Calu3 (cell line): ENCODE measurements at regions not wholly inside any gene's neighbourhood (a gene's known extent, or its start where the extent isn't known, plus 50 kb on each side); places are given as distances from the start of the nearest gene placed in this dataset.
A peak's percentile ranks its signal among the peaks of the same experiment; 100 is the strongest.

Experiments
- BruUV-seq: library from RNA; stranded (reverse); fragments of 400-500 nt; replicated peaks from 2 replicates; lab custom pipeline; 2021; lab: Mats Ljungman, UMichigan
- CTCF ChIA-PET: fragments of 300-600 bp; sonication (Branson Sonifier 250); formaldehyde crosslinking; loops from one replicate; lab custom pipeline; 2022; ENCODE audit warnings: antibody characterized with exemption; lab: Charles Lee
- DNase-seq: peaks from one replicate; pipeline ENCODE4 v3.0.0; 2022
- H3K27ac Mint-ChIP-seq: one replicate; pipeline ENCODE4 v1.8.0; 2022; ENCODE audit warnings: mixed read lengths; ENCODE audit not compliant: unreplicated experiment
- H3K27me3 Mint-ChIP-seq: one replicate; pipeline ENCODE4 v1.8.0; 2022; ENCODE audit warnings: mixed read lengths; ENCODE audit not compliant: unreplicated experiment
- H3K36me3 Mint-ChIP-seq: one replicate; pipeline ENCODE4 v1.8.0; 2022; ENCODE audit warnings: mild to moderate bottlenecking, moderate library complexity, mixed read lengths; ENCODE audit not compliant: insufficient read depth, unreplicated experiment
- H3K4me1 Mint-ChIP-seq: one replicate; pipeline ENCODE4 v1.8.0; 2022; ENCODE audit warnings: mild to moderate bottlenecking, low read depth, mixed read lengths; ENCODE audit not compliant: unreplicated experiment
- H3K4me3 Mint-ChIP-seq: one replicate; pipeline ENCODE4 v1.8.0; 2022; ENCODE audit warnings: mild to moderate bottlenecking, low read depth, moderate library complexity, mixed read lengths; ENCODE audit not compliant: unreplicated experiment
- H3K9me3 Mint-ChIP-seq: one replicate; pipeline ENCODE4 v1.8.0; 2022; ENCODE audit warnings: low read depth, mixed read lengths; ENCODE audit not compliant: unreplicated experiment
- intact Hi-C: fragments of 100-400 bp; cut with micrococcal nuclease; formaldehyde crosslinking; loops from one replicate; pipeline ENCODE4 v1.10.0; 2022; ENCODE audit not compliant: unreplicated experiment
- TF ChIP-seq, protein P1 (sequence below): fragments of 200-600 bp; IDR thresholded peaks from one replicate; pipeline ENCODE4 v1.8.0; 2022; ENCODE audit warnings: antibody characterized with exemption; ENCODE audit not compliant: unreplicated experiment

DNA sequence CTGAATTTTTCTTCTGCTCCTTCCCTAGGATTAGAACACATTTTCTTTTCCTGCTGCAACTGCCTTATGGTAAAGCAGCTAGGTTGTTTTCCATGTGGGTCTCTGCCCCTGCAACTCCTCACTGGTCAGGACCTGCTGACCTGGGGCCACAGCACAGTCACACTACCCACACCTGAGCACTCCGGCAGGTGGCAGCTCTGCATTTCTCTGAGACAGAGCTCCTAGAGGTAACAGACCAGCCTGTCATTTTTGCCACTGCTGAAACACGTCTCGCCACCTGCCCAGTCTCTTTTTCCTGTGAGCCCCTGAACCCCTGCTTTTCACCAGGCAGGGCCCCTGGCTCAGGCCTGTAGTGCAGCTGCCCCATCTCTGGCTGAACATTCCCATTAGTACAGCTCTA is 609.6 kb downstream of the HINT1 start:
- peaks cover 10% of the 10 kb centered on the region for H3K9me3 Mint-ChIP-seq
- intact Hi-C loops, result no loop called here
- H3K4me1 Mint-ChIP-seq, result peaks cover 18% of the 10 kb centered on the region
- H3K27ac Mint-ChIP-seq, result no peak overlapping the region
- no peaks in the 10 kb centered on the region for H3K36me3 Mint-ChIP-seq
- no peak for DNase-seq
- no peak overlapping the region for H3K4me3 Mint-ChIP-seq
- CTCF ChIA-PET, result no interaction called here
- TF ChIP-seq, protein P1, sequence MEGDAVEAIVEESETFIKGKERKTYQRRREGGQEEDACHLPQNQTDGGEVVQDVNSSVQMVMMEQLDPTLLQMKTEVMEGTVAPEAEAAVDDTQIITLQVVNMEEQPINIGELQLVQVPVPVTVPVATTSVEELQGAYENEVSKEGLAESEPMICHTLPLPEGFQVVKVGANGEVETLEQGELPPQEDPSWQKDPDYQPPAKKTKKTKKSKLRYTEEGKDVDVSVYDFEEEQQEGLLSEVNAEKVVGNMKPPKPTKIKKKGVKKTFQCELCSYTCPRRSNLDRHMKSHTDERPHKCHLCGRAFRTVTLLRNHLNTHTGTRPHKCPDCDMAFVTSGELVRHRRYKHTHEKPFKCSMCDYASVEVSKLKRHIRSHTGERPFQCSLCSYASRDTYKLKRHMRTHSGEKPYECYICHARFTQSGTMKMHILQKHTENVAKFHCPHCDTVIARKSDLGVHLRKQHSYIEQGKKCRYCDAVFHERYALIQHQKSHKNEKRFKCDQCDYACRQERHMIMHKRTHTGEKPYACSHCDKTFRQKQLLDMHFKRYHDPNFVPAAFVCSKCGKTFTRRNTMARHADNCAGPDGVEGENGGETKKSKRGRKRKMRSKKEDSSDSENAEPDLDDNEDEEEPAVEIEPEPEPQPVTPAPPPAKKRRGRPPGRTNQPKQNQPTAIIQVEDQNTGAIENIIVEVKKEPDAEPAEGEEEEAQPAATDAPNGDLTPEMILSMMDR, result no peak
- no peaks in the 10 kb centered on the region for H3K27me3 Mint-ChIP-seq
- BruUV-seq, result no TSS peak

DNA sequence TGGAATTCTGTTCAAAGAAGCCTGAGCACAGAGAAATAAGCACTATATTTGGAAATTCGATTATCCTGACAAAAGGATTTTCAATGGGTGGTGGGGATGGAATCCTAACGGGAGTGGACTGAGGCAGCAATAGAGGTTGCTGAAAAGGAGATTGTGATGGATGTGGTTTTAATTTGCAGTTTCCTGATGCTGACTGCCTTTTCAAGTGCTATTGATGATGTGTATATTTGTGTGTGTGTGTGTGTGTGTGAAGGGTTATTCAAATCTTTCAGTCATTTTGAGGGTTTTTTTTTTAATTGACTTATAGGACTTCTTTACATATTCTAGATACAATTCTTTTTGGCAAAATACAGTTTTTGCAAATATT is 614.5 kb downstream of the HINT1 start:
- Mint-ChIP-seq H3K4me3 (peak overlapping the region; percentile 35), H3K36me3 (peaks cover 2% of the 10 kb centered on the region), H3K4me1 (peaks cover 52% of the 10 kb centered on the region), H3K27me3 (no peaks in the 10 kb centered on the region), H3K9me3 (peaks cover 8% of the 10 kb centered on the region), H3K27ac (peak overlapping the region; percentile 66)
- intact Hi-C loops, result no loop called here
- BruUV-seq, result no TSS peak
- TF ChIP-seq, protein P1, result no peak
- CTCF ChIA-PET, result interaction anchor here (0.8 kb wide), 1 partner anchor 193 kb away, joined by 4 read pairs; no protein-coding TSS in a partner anchor
- no peak for DNase-seq

DNA sequence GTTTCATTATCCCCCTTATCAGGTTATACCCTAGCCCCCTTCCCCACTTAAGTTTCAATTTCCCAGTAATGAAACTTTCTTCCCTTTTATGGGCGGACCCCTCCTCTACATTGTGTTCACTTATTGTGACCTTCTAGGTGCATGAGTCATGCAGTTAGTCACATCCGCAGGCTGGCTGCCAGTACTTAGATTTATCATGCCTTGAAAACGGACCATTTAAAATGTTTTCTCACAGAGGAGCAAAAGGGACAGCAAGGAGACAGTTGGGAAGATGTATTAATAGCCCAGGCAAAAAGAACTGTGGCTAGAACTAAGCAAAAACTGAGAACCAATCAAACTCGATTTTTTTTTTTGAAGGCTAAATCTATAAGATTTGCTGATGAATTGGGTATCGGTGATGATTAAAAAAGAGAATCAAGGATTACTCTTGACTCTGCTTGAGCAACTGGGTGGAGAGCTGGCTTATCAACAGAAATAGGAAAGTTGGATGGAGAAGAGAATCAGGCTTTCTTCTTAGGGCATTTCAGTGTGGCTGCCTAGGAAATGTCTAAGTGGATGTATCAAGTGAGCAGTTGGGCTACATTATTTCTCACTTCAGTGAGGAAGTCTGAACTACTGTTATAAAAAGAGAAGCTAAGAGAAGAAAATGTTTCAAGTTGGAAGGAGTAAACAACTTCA is 615.0 kb downstream of the HINT1 start:
- TSS peak; percentile 96 for BruUV-seq
- peak; percentile 64 for DNase-seq
- Mint-ChIP-seq H3K9me3 (peaks cover 8% of the 10 kb centered on the region), H3K27me3 (no peaks in the 10 kb centered on the region), H3K4me1 (peaks cover 57% of the 10 kb centered on the region), H3K27ac (peak overlapping the region; percentile 66), H3K4me3 (peak overlapping the region; percentile 35), H3K36me3 (peaks cover 6% of the 10 kb centered on the region)
- CTCF ChIA-PET, result interaction anchor here (0.6 kb wide), 1 partner anchor 1335 kb away, joined by 8 read pairs; no protein-coding TSS in a partner anchor
- intact Hi-C loops, result loop anchor here (5.0 to 10.0 kb wide), 3 partner anchors 148 to 645 kb away; partner anchors contain the start of gene CHSY3
- TF ChIP-seq, protein P1, result no peak

DNA sequence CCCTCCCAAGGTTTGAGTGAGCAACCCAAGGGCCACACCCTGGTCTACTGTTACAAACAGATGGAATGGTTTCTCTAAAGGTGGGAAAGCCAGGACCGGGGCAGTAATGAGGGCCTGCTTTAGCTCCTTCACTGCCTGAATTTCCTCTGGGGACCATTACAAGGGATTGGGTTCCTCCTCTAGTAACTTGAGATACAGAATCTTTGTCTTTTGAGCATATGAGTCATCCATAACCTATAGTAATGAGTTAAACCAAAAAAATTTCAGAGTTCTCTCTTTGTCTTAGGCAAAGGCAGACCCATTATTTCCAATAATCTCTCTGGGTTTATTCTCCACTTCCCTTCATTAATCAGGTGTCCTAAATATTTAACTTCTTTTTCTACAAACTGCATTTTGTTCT is 618.8 kb downstream of the HINT1 start:
- no TSS peak for BruUV-seq
- no peak for DNase-seq
- peaks cover 5% of the 10 kb centered on the region for H3K9me3 Mint-ChIP-seq
- no peak overlapping the region for H3K27ac Mint-ChIP-seq
- CTCF ChIA-PET, result interaction anchor here (0.6 to 1.7 kb wide), 2 partner anchors 19 to 1948 kb away, joined by 5 read pairs; no protein-coding TSS in a partner anchor
- peaks cover 73% of the 10 kb centered on the region for H3K4me1 Mint-ChIP-seq
- H3K36me3 Mint-ChIP-seq, result peaks cover 6% of the 10 kb centered on the region
- TF ChIP-seq, protein P1, result no peak
- H3K4me3 Mint-ChIP-seq, result no peak overlapping the region
- intact Hi-C loops, result loop anchor here (5.0 to 10.0 kb wide), 3 partner anchors 144 to 641 kb away; partner anchors contain the start of gene CHSY3
- no peaks in the 10 kb centered on the region for H3K27me3 Mint-ChIP-seq
